Kidney (tissue), 13 donors: ENCODE measurements at regions not wholly inside any gene's neighbourhood (a gene's known extent, or its start where the extent isn't known, plus 50 kb on each side); places are given as distances from the start of the nearest gene placed in this dataset.
"Not testable (repeated sequence)": the region's sequence is repeated elsewhere in the genome, so short reads cannot be mapped to it uniquely, and the experiment has no call there.

Experiments
- DNase-seq, 5 donors: peaks; one replicate each; pipeline ENCODE4 v3.0.0-alpha.2; 2013 to 2020
- FAIRE-seq: peaks from 2 replicates; lab custom pipeline; 2012; peaks lifted over from hg19 to GRCh38; lab: Jason Lieb, UNC
- H3K27ac ChIP-seq, 2 donors: one replicate each; pipeline ENCODE4 v1.7.0; 2013; ENCODE audit warnings: low read depth in 2 of 2, low read length in 2 of 2, inconsistent platforms in 1 of 2
- H3K27me3 ChIP-seq: one replicate; pipeline ENCODE4 v1.7.1; 2013; ENCODE audit warnings: low read length, inconsistent platforms; ENCODE audit not compliant: control insufficient read depth, insufficient read depth
- H3K36me3 ChIP-seq, 3 donors: one replicate each; pipeline versions ENCODE4 v1.7.0 to v1.7.1; 2013; ENCODE audit warnings: low read length in 3 of 3, control low read depth in 1 of 3, inconsistent platforms in 1 of 3; ENCODE audit not compliant: insufficient read depth in 3 of 3, control insufficient read depth in 2 of 3
- H3K4me1 ChIP-seq, 3 donors: one replicate each; pipeline versions ENCODE4 v1.7.0 to v1.7.1; 2013; ENCODE audit warnings: low read length in 3 of 3, inconsistent platforms in 1 of 3, low read depth in 1 of 3; ENCODE audit not compliant: control insufficient read depth in 2 of 3, insufficient read depth in 2 of 3
- H3K4me3 ChIP-seq, 3 donors: one replicate each; pipeline versions ENCODE4 v1.7.0 to v1.8.1; 2013; ENCODE audit warnings: low read length in 3 of 3, control low read depth in 1 of 3, inconsistent platforms in 1 of 3
- H3K9ac ChIP-seq, 3 donors: one replicate each; pipeline versions ENCODE4 v1.7.0 to v1.7.1; 2013; ENCODE audit warnings: low read length in 3 of 3, control low read depth in 1 of 3, inconsistent platforms in 1 of 3
- H3K9me3 ChIP-seq, 3 donors: one replicate each; pipeline versions ENCODE4 v1.7.0 to v1.7.1; 2013; ENCODE audit warnings: low read length in 3 of 3, control low read depth in 1 of 3, inconsistent platforms in 1 of 3; ENCODE audit not compliant: control insufficient read depth in 2 of 3, insufficient read depth in 1 of 3
- CTCF ChIP-seq: IDR thresholded peaks from 3 replicates; pipeline ENCODE4 v1.5.1; 2012; ENCODE audit warnings: mild to moderate bottlenecking, moderate library complexity, borderline replicate concordance; ENCODE audit not compliant: insufficient read depth; ENCODE audit errors: extremely low read depth
- intact Hi-C: fragments of 100-400 bp; cut with DNase I; formaldehyde crosslinking; loops from one replicate; pipeline ENCODE4 v1.11.1; 2022
- donor health status: control.
- donor health status: control.
- donor health status: control.
- donor health status: control.
- donor health status: control.
- donor health status: DM: yes; HTN: yes; CAD: no.
- donor health status: Normal renal cell carcinoma (clear cell type).

GRCh38 chr2:150669492-150669891, 182.0 kb upstream of the RND3 start:
- H3K36me3 ChIP-seq, result no peaks in the 10 kb centered on the region
- no peaks in the 10 kb centered on the region for H3K4me1 ChIP-seq
- no peak overlapping the region for H3K9ac ChIP-seq
- H3K9me3 ChIP-seq, result peaks cover 0 to 2% (median 0%) of the 10 kb centered on the region in 3 donors
- intact Hi-C loops, result no loop called here
- no peak overlapping the region for H3K4me3 ChIP-seq
- no peak for TF ChIP-seq CTCF
- DNase-seq, result no peak
- no peaks in the 10 kb centered on the region for H3K27me3 ChIP-seq
- H3K27ac ChIP-seq, result no peak overlapping the region
- no peak for FAIRE-seq

- H3K9ac ChIP-seq, intact Hi-C loops, FAIRE-seq, H3K4me1 ChIP-seq, H3K27ac ChIP-seq, H3K9me3 ChIP-seq, H3K4me3 ChIP-seq, DNase-seq, H3K36me3 ChIP-seq, H3K27me3 ChIP-seq: not testable (repeated sequence)
Observed at GRCh38 chr2:150667039-150667438, 179.6 kb upstream of the RND3 start.

GRCh38 chr2:150663143-150663542, 175.7 kb upstream of the RND3 start:
- H3K9ac ChIP-seq, result no peak overlapping the region
- intact Hi-C loops, result no loop called here
- no peaks in the 10 kb centered on the region for H3K9me3 ChIP-seq
- H3K36me3 ChIP-seq, result no peaks in the 10 kb centered on the region
- no peak overlapping the region for H3K27ac ChIP-seq
- no peaks in the 10 kb centered on the region for H3K27me3 ChIP-seq
- no peak for TF ChIP-seq CTCF
- peaks cover 0 to 2% (median 0%) of the 10 kb centered on the region in 3 donors for H3K4me1 ChIP-seq
- no peak for DNase-seq
- no peak overlapping the region for H3K4me3 ChIP-seq
- no peak for FAIRE-seq

- Histone ChIP-seq H3K4me3 (no peak overlapping the region), H3K9me3 (no peaks in the 10 kb centered on the region), H3K27me3 (no peaks in the 10 kb centered on the region), H3K27ac (no peak overlapping the region), H3K36me3 (no peaks in the 10 kb centered on the region), H3K4me1 (peaks cover 0 to 2% (median 0%) of the 10 kb centered on the region in 3 donors), H3K9ac (no peak overlapping the region)
- TF ChIP-seq CTCF, result no peak
- intact Hi-C loops, result no loop called here
- DNase-seq, result no peak
- FAIRE-seq, result no peak
Observed at GRCh38 chr2:150656002-150656401, 168.5 kb upstream of the RND3 start.
